AG10803 (cell line): ENCODE measurements at regions not wholly inside any gene's neighbourhood (a gene's known extent, or its start where the extent isn't known, plus 50 kb on each side); places are given as distances from the start of the nearest gene placed in this dataset.

ENCODE experiments used
- DNase-seq: peaks from one replicate; pipeline ENCODE4 v3.0.0; 2010; ENCODE audit warnings: low read depth
- H3K4me3 ChIP-seq: 2 replicates; pipeline ENCODE4 v1.5.1; 2011; ENCODE audit warnings: mild to moderate bottlenecking, low read length, control low read depth
- CTCF ChIP-seq: conservative IDR thresholded peaks from 2 replicates; pipeline ENCODE4 v1.5.1; 2011; ENCODE audit warnings: mild to moderate bottlenecking, low read length, control low read depth, inconsistent platforms

DNA sequence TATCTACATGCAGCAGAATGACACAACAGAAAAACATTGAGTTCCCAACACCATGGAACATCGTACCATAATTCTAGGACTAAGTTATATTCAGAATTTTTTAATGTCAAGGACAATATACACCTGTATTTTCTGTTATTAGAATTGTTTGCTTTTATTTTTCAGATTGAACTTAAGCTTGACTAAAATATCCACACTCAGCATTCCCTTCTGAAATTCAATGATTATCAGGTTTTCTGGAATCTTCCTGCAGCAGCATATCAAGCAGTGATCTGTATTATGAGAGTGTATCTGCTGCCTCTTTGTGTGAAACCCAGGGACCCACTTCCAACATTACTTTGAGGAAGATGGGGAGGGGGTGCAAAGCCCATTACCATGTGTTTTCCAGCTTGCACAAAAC, 578.6 kb upstream of the JAG1 start:
- DNase-seq = no peak
- TF ChIP-seq CTCF = no peak
- no peak overlapping the region for H3K4me3 ChIP-seq

GRCh38 chr20:11255455-11255854, 581.7 kb upstream of the JAG1 start:
- no peak for TF ChIP-seq CTCF
- DNase-seq = no peak

DNA sequence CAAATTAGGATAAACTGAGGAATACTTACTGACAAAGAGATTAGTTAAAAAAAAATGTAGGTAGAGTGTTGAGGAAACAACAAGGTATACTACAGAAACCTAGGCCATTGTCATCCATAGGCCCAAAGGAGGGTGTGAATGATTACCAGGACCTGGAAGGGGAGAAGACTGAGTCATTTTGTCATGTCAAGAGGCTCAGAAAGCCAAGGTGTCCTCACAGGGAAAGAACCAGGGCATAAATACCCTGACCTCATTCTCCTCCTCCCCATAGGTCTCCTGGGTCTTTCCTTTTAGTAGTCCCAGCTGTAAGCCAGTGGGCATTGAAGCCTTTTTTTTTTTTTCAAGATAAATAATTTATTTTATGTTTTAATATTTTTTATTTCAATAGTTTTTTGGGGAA, 582.1 kb upstream of the JAG1 start:
- no peak for DNase-seq
- TF ChIP-seq CTCF = no peak
- H3K4me3 ChIP-seq = no peak overlapping the region

More at GRCh38 chr20:11255455-11255854, 581.7 kb upstream of the JAG1 start:
- H3K4me3 ChIP-seq = no peak overlapping the region

- no peak for DNase-seq
- no peak overlapping the region for H3K4me3 ChIP-seq
- TF ChIP-seq CTCF = no peak
Measured at GRCh38 chr20:11260611-11261010, 586.8 kb upstream of the JAG1 start.

GRCh38 chr20:11261533-11262000, 587.8 kb upstream of the JAG1 start:
- peak; percentile 78 for DNase-seq
- H3K4me3 ChIP-seq = no peak overlapping the region
- 0 out of 2 replicates have a peak, but pooled peaks have one; percentile 7 for TF ChIP-seq CTCF

DNA sequence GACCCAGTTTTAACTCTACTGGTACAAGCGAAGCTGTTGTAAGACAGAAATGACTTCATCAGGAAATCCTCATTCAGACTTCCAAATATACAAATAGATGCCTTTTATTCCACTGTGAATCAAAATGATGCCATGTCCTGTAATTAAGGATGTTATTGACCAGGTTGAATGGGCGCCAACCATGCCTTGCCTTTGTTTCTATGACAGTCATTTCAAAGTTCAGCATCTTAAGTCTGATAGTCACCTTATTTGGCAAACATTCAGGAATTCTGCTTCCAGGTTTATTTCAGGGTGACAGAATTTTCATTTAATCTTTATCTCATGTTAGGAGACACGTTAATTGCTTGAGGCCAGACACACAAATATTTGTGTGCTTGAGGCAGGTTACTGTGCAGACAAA, 592.8 kb upstream of the JAG1 start:
- H3K4me3 ChIP-seq = no peak overlapping the region
- TF ChIP-seq CTCF = no peak
- no peak for DNase-seq

- DNase-seq = peak; percentile 92
- peak; percentile 34 for TF ChIP-seq CTCF
- H3K4me3 ChIP-seq = no peak overlapping the region
Measured at GRCh38 chr20:11267131-11267761, 593.4 kb upstream of the JAG1 start.
